Left lung (tissue), 4 donors: ENCODE measurements at regions not wholly inside any gene's neighbourhood (a gene's known extent, or its start where the extent isn't known, plus 50 kb on each side); places are given as distances from the start of the nearest gene placed in this dataset.

Source experiments
- ATAC-seq: fragments of 200-7000 bp; cut with Tn5 transposase; one replicate; pipeline ENCODE4 v1.9.1; 2020; ENCODE audit warnings: moderate library complexity
- DNase-seq, 4 donors: peaks; one replicate each; pipeline ENCODE4 v3.0.0-alpha.2; 2013 to 2020
- H3K27ac ChIP-seq, 2 donors: fragments of 200-600 bp; sonication (generic) in 1 of 2; one replicate each; pipeline versions ENCODE4 v1.5.0 to v1.8.0; 2020 to 2021
- H3K27me3 ChIP-seq, 2 donors: fragments of 200-600 bp; sonication (generic) in 1 of 2; one replicate each; pipeline versions ENCODE4 v1.5.0 to v1.8.0; 2020 to 2021
- H3K36me3 ChIP-seq, 2 donors: fragments of 200-600 bp; sonication (generic) in 1 of 2; one replicate each; pipeline versions ENCODE4 v1.5.0 to v1.8.0; 2020 to 2021
- H3K4me1 ChIP-seq, 2 donors: fragments of 200-600 bp; one replicate each; pipeline ENCODE4 v1.8.0; 2021
- H3K4me3 ChIP-seq, 2 donors: fragments of 200-600 bp; sonication (generic) in 1 of 2; one replicate each; pipeline versions ENCODE4 v1.5.0 to v1.8.0; 2020 to 2021; ENCODE audit warnings: mild to moderate bottlenecking in 1 of 2
- H3K9me3 ChIP-seq, 2 donors: fragments of 200-600 bp; sonication (generic) in 1 of 2; one replicate each; pipeline versions ENCODE4 v1.5.0 to v1.8.0; 2020 to 2021
- CTCF ChIP-seq, 2 donors: fragments of 200-600 bp; sonication (generic) in 1 of 2; IDR thresholded peaks; one replicate each; pipeline versions ENCODE4 v1.5.0 to v1.8.0; 2021; ENCODE audit warnings: antibody characterized with exemption in 2 of 2
- intact Hi-C, 2 donors: fragments of 100-400 bp; cut with DNase I; formaldehyde crosslinking; loops; one replicate each; pipeline versions ENCODE4 v1.11.2 to v1.14.2; 2022
- donor health status: DM: no; HTN: yes; CAD: no.
- donor health status: DM: no; HTN: no; CAD: no.

DNA sequence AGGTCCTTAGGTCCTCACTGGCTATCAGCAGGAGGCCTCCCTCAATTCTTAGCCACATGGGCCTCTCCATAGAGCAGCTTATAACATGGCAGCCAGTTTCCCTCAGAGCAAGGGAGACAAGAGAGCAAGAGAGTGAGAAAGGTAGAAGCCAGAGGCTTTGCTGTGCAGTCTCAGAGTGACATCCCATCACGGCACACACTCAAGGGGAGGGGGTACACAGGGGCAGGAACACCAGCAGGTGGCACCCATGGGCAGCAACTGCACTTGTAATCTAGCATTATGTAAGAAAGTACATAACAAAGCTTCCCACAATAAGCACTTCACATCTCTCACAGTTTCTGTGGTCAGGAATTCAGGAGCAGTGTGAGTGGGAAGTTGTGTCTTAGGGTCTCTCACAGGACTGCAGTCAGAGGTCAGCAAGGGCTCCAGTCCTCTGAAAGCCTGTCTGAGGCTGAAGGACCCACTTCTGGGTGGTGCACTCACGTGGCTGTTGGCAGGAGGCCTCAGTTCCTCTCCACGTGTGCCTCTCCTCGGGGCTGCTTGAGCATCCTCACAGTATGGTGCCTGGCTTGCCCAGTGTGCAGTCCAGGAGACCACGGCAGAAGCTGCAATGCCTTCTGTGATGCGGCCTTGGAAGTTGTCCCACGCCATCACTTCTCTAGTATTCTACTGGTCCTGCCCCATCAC lies 159.4 kb downstream of the OAT start:
- Histone ChIP-seq H3K27me3 (no peaks in the 10 kb centered on the region), H3K27ac (no peak overlapping the region), H3K9me3 (peaks cover 0 to 5% of the 10 kb centered on the region in 2 donors), H3K4me3 (no peak overlapping the region), H3K4me1 (no peaks in the 10 kb centered on the region), H3K36me3 (no peaks in the 10 kb centered on the region)
- peak in 1 of 2 donors; percentile 27 for TF ChIP-seq CTCF (IDR thresholded peaks at IDR 0.05)
- intact Hi-C loops, result loop anchor here in 1 of 2 donors (5.0 kb wide), 1 partner anchor 262 kb away; no protein-coding TSS in a partner anchor
- peak in 1 of 4 donors; percentile 61 for DNase-seq
- ATAC-seq, result peak; percentile 49

DNA sequence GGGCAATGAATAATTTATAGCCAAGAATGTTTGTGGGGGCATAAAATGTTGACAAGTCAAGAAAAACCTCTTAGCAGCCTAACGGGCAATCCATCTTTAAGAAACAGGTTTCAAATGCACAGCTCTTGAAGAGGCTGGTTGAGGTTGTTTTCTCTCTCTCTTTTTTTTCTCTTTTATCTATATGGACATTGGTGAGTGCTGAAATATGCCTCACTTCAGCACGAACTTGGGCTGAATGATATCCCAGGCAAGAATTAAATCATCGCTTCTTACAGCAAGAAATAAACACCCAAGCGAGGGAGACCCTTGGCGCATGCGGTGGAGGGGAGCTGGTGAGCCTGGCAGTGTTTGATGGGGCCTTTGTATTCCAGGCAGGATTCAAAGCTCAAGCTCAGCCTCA lies 160.9 kb downstream of the OAT start:
- intact Hi-C loops, result loop anchor here in 1 of 2 donors (5.0 kb wide), 1 partner anchor 260 kb away; no protein-coding TSS in a partner anchor
- H3K4me1 ChIP-seq, result peaks cover 0 to under 1% of the 10 kb centered on the region in 2 donors

GRCh38 chr10:124256151-124256550 lies 162.6 kb downstream of the OAT start:
- peak in 1 of 4 donors; percentile 28 for DNase-seq
- TF ChIP-seq CTCF (IDR thresholded peaks at IDR 0.05), result no peak
- intact Hi-C loops, result loop anchor here in 1 of 2 donors (5.0 kb wide), 1 partner anchor 259 kb away; no protein-coding TSS in a partner anchor
- ATAC-seq, result no peak
- Histone ChIP-seq H3K27ac (no peak overlapping the region), H3K27me3 (no peaks in the 10 kb centered on the region), H3K36me3 (no peaks in the 10 kb centered on the region), H3K4me3 (no peak overlapping the region), H3K4me1 (peaks cover 0 to 17% of the 10 kb centered on the region in 2 donors), H3K9me3 (peaks cover 0 to 5% of the 10 kb centered on the region in 2 donors)

More for the DNA sequence above, 160.9 kb downstream of the OAT start:
- Histone ChIP-seq H3K27me3 (no peaks in the 10 kb centered on the region), H3K9me3 (peaks cover 0 to 5% of the 10 kb centered on the region in 2 donors), H3K36me3 (no peaks in the 10 kb centered on the region), H3K4me3 (no peak overlapping the region), H3K27ac (no peak overlapping the region)
- no peak for ATAC-seq
- TF ChIP-seq CTCF (IDR thresholded peaks at IDR 0.05), result no peak
- no peak for DNase-seq

DNA sequence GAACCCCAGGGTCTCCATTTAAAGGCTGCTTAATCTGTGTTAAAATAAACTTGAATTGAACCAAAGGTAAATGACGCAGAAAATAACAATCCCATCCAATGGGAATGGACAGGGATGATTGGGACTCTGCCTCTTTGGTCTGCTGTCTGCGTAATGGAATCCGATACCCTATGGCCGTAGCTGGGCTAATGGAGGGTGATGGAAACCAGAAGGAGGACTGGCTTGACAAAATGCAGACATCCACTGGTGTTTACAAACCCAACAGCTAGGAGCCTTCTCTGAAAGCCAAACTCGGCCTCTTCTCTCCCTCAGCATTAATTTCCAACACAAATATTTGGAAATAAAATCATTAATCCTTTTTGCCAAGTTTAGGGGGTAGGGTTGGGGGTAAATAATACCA lies 162.2 kb upstream of the CHST15 start:
- Histone ChIP-seq H3K9me3 (peaks cover 0 to 5% of the 10 kb centered on the region in 2 donors), H3K27me3 (no peaks in the 10 kb centered on the region), H3K27ac (no peak overlapping the region), H3K4me3 (no peak overlapping the region), H3K36me3 (no peaks in the 10 kb centered on the region), H3K4me1 (peaks cover 0 to 23% of the 10 kb centered on the region in 2 donors)
- DNase-seq, result no peak
- no peak for ATAC-seq
- no peak for TF ChIP-seq CTCF (IDR thresholded peaks at IDR 0.05)
- intact Hi-C loops, result loop anchor here in 1 of 2 donors (5.0 kb wide), 1 partner anchor 258 kb away; no protein-coding TSS in a partner anchor

GRCh38 chr10:124254490-124254889 lies 161.1 kb upstream of the CHST15 start:
- no peak overlapping the region for H3K4me3 ChIP-seq
- no peak overlapping the region for H3K27ac ChIP-seq
- no peak for ATAC-seq
- no peaks in the 10 kb centered on the region for H3K27me3 ChIP-seq
- DNase-seq, result no peak
- no peak for TF ChIP-seq CTCF (IDR thresholded peaks at IDR 0.05)
- peaks cover 0 to 24% of the 10 kb centered on the region in 2 donors for H3K4me1 ChIP-seq
- H3K36me3 ChIP-seq, result no peaks in the 10 kb centered on the region
- intact Hi-C loops, result no loop called here
- H3K9me3 ChIP-seq, result peaks cover 0 to 3% of the 10 kb centered on the region in 2 donors
